BLaER1 treated with 17β-estradiol and CSF1 and Interleukin-3, amounts not matched to agents 10 nM and 100 nM (cell line): ENCODE measurements at regions not wholly inside any gene's neighbourhood (a gene's known extent, or its start where the extent isn't known, plus 50 kb on each side); places are given as distances from the start of the nearest gene placed in this dataset.

Experiments
- H3K27ac ChIP-seq, 11 experiments: shearing (Covaris generic); formaldehyde crosslinking; 2 replicates each; pipeline ENCODE4 v1.8.1; 2022
- H3K27me3 ChIP-seq, 11 experiments: shearing (Covaris generic); formaldehyde crosslinking; 2 replicates each; pipeline ENCODE4 v1.8.1; 2022
- H3K36me3 ChIP-seq, 11 experiments: shearing (Covaris generic); formaldehyde crosslinking; 2 replicates each; pipeline ENCODE4 v1.8.1; 2022
- H3K4me1 ChIP-seq, 10 experiments: shearing (Covaris generic); formaldehyde crosslinking; 2 replicates each; pipeline ENCODE4 v1.8.1; 2022
- H3K4me2 ChIP-seq, 11 experiments: shearing (Covaris generic); formaldehyde crosslinking; 2 replicates each; pipeline ENCODE4 v1.8.1; 2022
- H3K4me3 ChIP-seq, 10 experiments: shearing (Covaris generic); formaldehyde crosslinking; 2 replicates each; pipeline ENCODE4 v1.8.1; 2022
- H3K9ac ChIP-seq, 11 experiments: shearing (Covaris generic); formaldehyde crosslinking; 2 replicates each; pipeline ENCODE4 v1.8.1; 2022
- H3K9me3 ChIP-seq, 11 experiments: shearing (Covaris generic); formaldehyde crosslinking; replicated peaks in 1 of 11; 2 replicates each; pipeline ENCODE4 v1.8.1; 2022
- H4K20me1 ChIP-seq, 11 experiments: shearing (Covaris generic); formaldehyde crosslinking; 2 replicates each; pipeline ENCODE4 v1.8.1; 2022
- Cebpa-rat ChIP-seq, 11 experiments: shearing (Covaris generic); IDR thresholded peaks; 2 replicates each; pipeline ENCODE4 v1.8.1; 2022

DNA sequence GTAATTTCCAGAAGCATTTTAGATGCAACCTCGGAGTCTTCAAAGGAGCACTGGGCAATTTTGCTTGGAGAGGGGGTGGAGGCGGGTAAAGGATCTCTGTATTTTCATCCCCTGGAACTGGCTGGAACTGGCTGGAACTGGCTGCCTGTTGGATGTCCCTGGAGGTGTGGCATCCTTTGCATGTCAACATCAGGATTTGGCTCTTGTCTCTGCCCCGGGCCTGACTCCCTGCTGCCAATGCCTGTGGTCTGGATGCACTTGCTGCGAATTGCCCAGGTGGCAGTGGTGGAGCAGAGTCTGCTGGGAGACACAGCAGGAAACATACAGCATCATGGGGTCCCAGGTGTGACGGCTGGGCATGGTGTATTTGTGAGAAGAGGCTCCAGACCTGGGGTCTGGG lies 391.3 kb downstream of the GADD45G start:
- no peaks in the 10 kb centered on the region for H3K9me3 ChIP-seq
- H3K27ac ChIP-seq: no peak overlapping the region

DNA sequence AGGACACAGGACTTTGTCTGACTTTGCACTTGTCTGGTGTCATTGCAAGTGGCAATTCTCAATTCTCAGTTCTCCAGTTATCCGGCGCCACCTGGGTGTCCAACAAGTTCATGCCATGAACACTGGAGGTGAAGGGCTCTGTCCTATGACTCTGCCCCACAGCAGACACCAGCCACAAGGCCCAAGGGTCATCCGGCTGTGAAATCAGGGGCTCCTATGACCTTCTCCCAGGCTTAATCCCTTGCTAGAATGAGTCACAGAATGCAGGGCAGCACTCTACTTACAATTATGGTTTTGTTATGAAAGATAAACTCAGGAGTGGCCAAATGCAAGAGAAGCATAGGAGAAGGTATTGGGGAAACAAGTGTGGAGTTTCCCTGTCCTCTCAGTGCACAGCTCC lies 392.0 kb downstream of the GADD45G start:
- Histone ChIP-seq H3K27me3 (no peaks in the 10 kb centered on the region), H3K4me2 (no peak overlapping the region), H3K4me3 (no peak overlapping the region), H3K9me3 (no peaks in the 10 kb centered on the region), H3K36me3 (no peaks in the 10 kb centered on the region), H4K20me1 (no peaks in the 10 kb centered on the region), H3K9ac (no peak overlapping the region), H3K4me1 (peaks cover 53 to 75% (median 69%) of the 10 kb centered on the region in 10 experiments), H3K27ac (no peak overlapping the region)
- TF ChIP-seq Cebpa-rat (IDR thresholded peaks at IDR 0.05): no peak

More for the DNA sequence above, 391.3 kb downstream of the GADD45G start:
- H4K20me1 ChIP-seq: no peaks in the 10 kb centered on the region
- peaks cover 52 to 74% (median 64%) of the 10 kb centered on the region in 10 experiments for H3K4me1 ChIP-seq
- no peaks in the 10 kb centered on the region for H3K27me3 ChIP-seq
- no peak overlapping the region for H3K4me3 ChIP-seq
- H3K4me2 ChIP-seq: peak overlapping the region in 7 of 11 experiments; percentile 3 to 74 (median 23); a peak in 5 of 22 replicates
- H3K9ac ChIP-seq: no peak overlapping the region
- no peaks in the 10 kb centered on the region for H3K36me3 ChIP-seq
- TF ChIP-seq Cebpa-rat (IDR thresholded peaks at IDR 0.05): no peak

- Histone ChIP-seq H3K9ac (no peak overlapping the region), H4K20me1 (no peaks in the 10 kb centered on the region), H3K27ac (peak overlapping the region in 1 of 11 experiments; percentile 82; a peak in 1 of 22 replicates), H3K27me3 (no peaks in the 10 kb centered on the region), H3K36me3 (no peaks in the 10 kb centered on the region), H3K4me1 (peaks cover 40 to 69% (median 65%) of the 10 kb centered on the region in 10 experiments), H3K4me3 (no peak overlapping the region), H3K4me2 (peak overlapping the region in 2 of 11 experiments; percentile 82 to 95; a peak in 2 of 22 replicates), H3K9me3 (no peaks in the 10 kb centered on the region)
- no peak for TF ChIP-seq Cebpa-rat (IDR thresholded peaks at IDR 0.05)
Observed at GRCh38 chr9:89998633-89999032, 393.8 kb downstream of the GADD45G start.

GRCh38 chr9:89999176-89999533 lies 394.3 kb downstream of the GADD45G start:
- Histone ChIP-seq H4K20me1 (no peaks in the 10 kb centered on the region), H3K27me3 (no peaks in the 10 kb centered on the region), H3K4me2 (peak overlapping the region; percentile 74 to 95 (median 89)), H3K36me3 (no peaks in the 10 kb centered on the region), H3K9ac (peak overlapping the region; percentile 52 to 77 (median 69); a peak in 21 of 22 replicates), H3K4me3 (peak overlapping the region in 6 of 10 experiments; percentile 42 to 67 (median 53); a peak in 7 of 20 replicates), H3K4me1 (peaks cover 35 to 64% (median 60%) of the 10 kb centered on the region in 10 experiments), H3K27ac (peak overlapping the region; percentile 31 to 83 (median 71); a peak in 21 of 22 replicates), H3K9me3 (no peaks in the 10 kb centered on the region)
- TF ChIP-seq Cebpa-rat (IDR thresholded peaks at IDR 0.05): no peak

GRCh38 chr9:89999534-90000370 lies 394.9 kb downstream of the GADD45G start:
- Histone ChIP-seq H3K4me3 (peak overlapping the region; percentile 26 to 67 (median 48); a peak in 17 of 20 replicates), H3K4me2 (peak overlapping the region; percentile 74 to 95 (median 89)), H3K36me3 (no peaks in the 10 kb centered on the region), H4K20me1 (no peaks in the 10 kb centered on the region), H3K4me1 (peaks cover 29 to 58% (median 54%) of the 10 kb centered on the region in 10 experiments), H3K27me3 (no peaks in the 10 kb centered on the region), H3K9ac (peak overlapping the region; percentile 52 to 77 (median 69); a peak in 21 of 22 replicates), H3K9me3 (0 out of 22 replicates have a peak, but pooled peaks cover 0 to 1% (median 0%) of the 10 kb centered on the region in 11 experiments), H3K27ac (peak overlapping the region; percentile 31 to 83 (median 71); a peak in 21 of 22 replicates)
- no peak for TF ChIP-seq Cebpa-rat (IDR thresholded peaks at IDR 0.05)

DNA sequence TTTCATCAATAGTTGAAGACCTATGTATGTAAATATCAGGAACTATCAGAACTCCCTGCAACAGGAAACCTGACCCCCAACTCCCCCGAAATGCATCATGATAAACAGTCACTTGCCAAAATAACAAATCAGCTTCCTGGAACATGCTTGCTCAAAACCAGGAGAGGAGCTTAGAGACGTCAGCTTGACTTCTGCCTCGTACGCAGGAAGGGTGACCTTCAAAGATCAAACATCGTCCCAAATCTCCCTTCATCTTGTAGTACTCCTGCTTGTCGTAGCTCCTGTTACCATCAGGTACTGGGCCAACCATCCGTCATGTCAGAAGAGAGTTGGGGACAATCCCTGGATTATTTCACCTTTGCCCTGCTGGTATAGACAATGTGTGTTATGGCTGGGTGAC lies 396.1 kb downstream of the GADD45G start:
- no peak for TF ChIP-seq Cebpa-rat (IDR thresholded peaks at IDR 0.05)
- Histone ChIP-seq H3K9ac (0 out of 22 replicates have a peak overlapping the region, but pooled peaks of 1 of the 11 experiments have one; percentile 13), H3K27ac (peak overlapping the region in 1 of 11 experiments; percentile 13; a peak in 1 of 22 replicates), H3K36me3 (no peaks in the 10 kb centered on the region), H3K9me3 (peaks cover 0 to 9% (median 5%) of the 10 kb centered on the region in 11 experiments; a peak in 12 of 22 replicates), H3K4me1 (peaks cover 23 to 46% (median 42%) of the 10 kb centered on the region in 10 experiments), H3K4me3 (no peak overlapping the region), H3K27me3 (no peaks in the 10 kb centered on the region), H3K4me2 (peak overlapping the region; percentile 74 to 95 (median 89); a peak in 21 of 22 replicates), H4K20me1 (no peaks in the 10 kb centered on the region)

- no peak overlapping the region for H3K4me3 ChIP-seq
- no peak overlapping the region for H3K9ac ChIP-seq
- H3K9me3 ChIP-seq: peaks cover 0 to 9% (median 5%) of the 10 kb centered on the region in 11 experiments; a peak in 12 of 22 replicates
- no peak for TF ChIP-seq Cebpa-rat (IDR thresholded peaks at IDR 0.05)
- no peaks in the 10 kb centered on the region for H3K27me3 ChIP-seq
- H3K27ac ChIP-seq: no peak overlapping the region
- peaks cover 23 to 47% (median 45%) of the 10 kb centered on the region in 10 experiments for H3K4me1 ChIP-seq
- H3K4me2 ChIP-seq: peak overlapping the region in 2 of 11 experiments; percentile 5 to 95; a peak in 2 of 22 replicates
- no peaks in the 10 kb centered on the region for H3K36me3 ChIP-seq
- H4K20me1 ChIP-seq: no peaks in the 10 kb centered on the region
Observed at GRCh38 chr9:90001747-90002146, 396.9 kb downstream of the GADD45G start.

DNA sequence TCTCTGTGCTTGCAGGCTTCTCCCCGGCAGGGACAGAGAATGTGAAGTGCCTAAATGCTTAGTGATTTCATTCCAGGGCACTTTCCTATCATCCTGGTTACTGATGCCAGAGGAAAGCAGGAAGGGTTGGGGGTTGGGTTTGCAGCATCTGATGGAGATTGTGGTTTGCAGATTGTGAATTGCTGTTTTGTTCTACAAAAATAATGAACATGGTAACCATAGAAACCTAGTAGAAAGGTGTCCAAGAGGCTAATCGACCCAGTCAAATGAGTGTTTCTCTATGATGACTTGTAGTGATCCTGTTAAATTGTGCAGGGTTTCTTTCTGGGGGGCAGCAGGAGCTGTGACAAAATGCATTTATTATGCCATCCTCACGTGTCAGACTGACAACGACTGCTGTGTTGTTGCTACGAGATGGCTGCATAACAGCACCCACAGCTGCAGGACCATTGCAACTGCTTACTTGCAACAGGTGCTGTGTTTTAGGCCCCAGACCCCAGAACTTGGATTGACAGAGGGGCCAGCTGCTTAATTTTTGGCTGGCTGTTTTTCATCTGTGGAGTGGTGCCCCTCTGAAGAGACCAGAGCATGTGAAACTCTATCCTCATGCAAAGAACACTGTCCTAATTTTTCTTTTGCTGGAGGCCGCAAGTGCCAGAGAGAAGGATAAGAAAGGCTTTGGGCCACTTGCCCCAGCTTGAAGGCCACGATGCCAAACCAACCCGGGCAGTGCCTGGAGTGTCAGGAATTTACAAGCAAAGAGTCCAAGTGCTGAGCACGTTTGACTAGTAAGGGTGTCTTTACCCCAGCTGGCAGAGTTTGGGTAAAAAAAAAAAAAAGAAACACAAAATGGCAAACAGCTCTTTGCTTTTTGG lies 397.8 kb downstream of the GADD45G start:
- H3K27ac ChIP-seq: no peak overlapping the region
- H3K9me3 ChIP-seq: peaks cover 0 to 9% (median 5%) of the 10 kb centered on the region in 11 experiments; a peak in 12 of 22 replicates
- no peaks in the 10 kb centered on the region for H4K20me1 ChIP-seq
- peak overlapping the region in 8 of 11 experiments; percentile 4 to 47 (median 30); a peak in 11 of 22 replicates for H3K4me2 ChIP-seq
- no peaks in the 10 kb centered on the region for H3K36me3 ChIP-seq
- no peaks in the 10 kb centered on the region for H3K27me3 ChIP-seq
- H3K4me3 ChIP-seq: no peak overlapping the region
- peaks cover 27 to 56% (median 54%) of the 10 kb centered on the region in 10 experiments for H3K4me1 ChIP-seq
- no peak overlapping the region for H3K9ac ChIP-seq
- TF ChIP-seq Cebpa-rat (IDR thresholded peaks at IDR 0.05): no peak
